HG02763 (cell line): ENCODE measurements at regions not wholly inside any gene's neighbourhood (a gene's known extent, or its start where the extent isn't known, plus 50 kb on each side); places are given as distances from the start of the nearest gene placed in this dataset.

Experiments
- ATAC-seq: cut with Tn5 transposase; IDR thresholded peaks from one replicate; pipeline ENCODE4 v1.9.1; 2021; ENCODE audit warnings: mild to moderate bottlenecking, moderate library complexity; ENCODE audit not compliant: unreplicated experiment

DNA sequence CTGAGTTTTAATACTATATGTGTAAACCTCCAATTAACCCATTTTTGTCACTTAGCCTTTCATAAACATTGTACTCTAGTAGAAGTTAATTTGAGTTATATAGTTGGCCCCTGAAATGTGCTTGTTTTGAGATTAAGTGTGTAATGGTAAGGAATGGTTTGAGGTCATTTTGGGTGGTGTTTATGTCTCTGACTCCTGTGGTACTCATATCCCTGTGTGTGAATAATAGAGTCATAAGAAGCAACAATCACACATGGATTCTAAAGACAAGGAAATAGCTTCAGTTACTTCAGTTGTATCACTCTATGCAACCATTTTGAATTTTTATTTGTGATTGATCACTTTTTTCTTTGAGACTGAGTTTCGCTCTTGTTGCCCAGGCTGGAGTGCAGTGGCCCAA lies 408.5 kb downstream of the MFSD1 start:
- no peak for ATAC-seq

DNA sequence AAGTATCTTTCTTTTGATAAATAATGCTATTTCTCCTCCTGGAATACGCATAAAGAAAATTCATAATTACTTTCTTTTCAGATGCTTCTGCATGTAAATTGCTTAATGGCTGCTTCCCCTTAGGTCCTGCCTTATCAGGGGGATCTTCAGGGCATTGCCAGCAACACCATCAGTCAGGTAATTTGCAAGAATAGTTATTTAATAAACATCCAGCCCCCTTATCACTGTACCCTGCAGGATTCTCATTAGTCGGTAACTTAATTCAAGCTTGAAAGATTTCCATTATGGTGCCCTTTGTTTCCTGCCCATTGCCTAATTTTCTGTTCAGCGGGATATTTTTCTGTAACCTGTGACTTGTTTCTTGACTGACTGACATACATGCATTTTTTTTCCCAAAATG lies 414.5 kb downstream of the MFSD1 start:
- no peak for ATAC-seq

DNA sequence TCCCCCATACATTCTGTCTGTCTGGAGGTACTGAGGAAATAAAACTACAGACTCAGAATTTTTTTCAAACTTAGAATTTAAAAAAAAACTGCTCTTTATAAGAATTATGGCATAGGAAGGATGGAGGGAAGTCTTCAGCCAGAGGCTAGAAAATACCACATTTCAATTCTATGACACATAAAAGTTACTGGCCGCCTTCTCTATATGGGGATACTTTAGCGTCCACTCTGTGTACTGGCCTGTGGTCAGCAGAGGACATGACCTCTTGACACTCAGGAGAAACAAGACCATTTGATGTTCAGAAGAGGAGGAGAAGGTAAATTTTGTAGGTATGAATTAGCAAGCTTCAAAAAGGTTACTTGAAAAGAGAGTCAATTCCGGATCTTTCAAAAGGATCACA lies 417.4 kb downstream of the MFSD1 start:
- ATAC-seq, result no peak

DNA sequence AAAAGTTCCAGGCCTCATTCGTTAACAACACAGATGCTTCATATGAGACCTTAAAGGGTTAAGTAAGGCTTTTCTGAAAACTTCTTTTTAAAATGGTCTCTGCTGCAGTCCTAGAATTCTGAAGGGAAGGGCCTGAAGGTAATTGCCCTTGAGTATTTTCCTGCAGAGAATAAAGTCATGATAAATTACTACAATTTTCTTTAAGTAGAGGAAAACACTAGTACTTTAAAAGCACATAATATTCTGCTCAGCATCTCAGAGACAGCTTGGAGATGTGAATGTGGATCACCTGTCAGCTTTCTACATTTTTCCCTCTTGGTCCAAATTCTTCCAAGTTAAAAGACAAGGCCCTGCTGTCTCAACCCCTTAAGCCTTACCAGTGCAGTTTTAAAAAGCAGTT lies 419.5 kb downstream of the MFSD1 start:
- no peak for ATAC-seq

DNA sequence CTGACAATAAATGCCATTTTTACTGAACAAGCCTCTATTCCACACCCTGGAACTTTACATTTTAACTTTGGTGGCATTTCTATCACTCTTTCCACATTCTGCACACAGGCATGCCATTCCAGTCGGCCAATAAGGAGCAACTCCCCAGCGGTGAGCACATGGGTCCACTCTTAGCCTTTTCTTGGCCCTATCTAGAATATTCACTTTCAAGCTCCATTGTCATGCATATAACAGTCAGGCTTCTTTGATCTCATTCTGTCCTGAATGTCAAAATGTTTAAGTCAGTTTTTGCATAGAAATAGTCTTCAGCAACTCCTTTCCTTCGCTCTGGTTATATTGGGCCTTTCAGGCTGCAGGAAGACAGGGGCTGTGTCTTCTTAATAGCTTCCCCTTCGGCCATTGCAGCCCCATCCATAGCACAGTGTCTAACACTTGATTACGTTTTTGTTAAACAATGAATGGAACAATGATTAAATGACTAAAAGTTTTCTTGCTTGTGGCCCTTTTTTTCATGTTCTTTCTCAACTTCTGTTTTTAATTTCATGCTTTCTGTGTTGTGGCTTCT lies 427.3 kb downstream of the MFSD1 start:
- ATAC-seq, result no peak

DNA sequence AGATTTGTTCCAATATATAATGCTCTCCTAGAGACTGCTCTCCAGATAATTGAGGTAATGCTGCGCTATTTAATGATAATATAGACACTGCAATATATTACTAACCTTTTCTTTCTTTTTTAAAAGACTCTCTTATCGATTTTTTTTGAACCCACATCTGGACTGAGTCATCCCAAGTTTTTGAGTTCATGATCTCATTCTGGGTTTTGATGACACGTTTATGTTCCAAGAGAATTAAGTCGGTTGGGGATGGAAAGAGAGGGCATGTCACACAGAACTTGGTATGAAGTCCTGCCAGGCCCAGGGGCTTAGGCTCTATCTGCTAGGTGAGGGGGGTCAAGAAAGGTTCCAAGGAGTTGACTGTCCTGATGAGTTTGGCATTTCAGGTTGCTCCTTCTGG lies 431.1 kb downstream of the MFSD1 start:
- ATAC-seq, result no peak

DNA sequence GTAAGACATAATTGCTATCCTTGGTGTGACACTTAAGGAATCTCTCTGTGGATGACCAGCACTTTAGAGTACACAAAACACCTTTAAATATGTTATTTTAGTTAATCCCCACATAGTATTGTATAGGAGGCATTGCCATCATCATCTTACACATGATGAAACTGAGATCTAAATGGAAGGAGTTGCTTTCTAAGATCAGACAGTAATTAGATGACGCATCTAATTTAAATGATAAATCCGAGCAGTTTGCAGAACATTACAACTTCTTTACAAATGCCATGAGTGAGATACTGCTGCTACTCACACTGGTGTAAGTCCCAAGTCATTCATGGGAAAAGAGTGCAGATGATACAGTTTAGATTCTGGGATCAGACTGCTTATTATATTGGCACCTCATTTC lies 431.9 kb downstream of the MFSD1 start:
- no peak for ATAC-seq

DNA sequence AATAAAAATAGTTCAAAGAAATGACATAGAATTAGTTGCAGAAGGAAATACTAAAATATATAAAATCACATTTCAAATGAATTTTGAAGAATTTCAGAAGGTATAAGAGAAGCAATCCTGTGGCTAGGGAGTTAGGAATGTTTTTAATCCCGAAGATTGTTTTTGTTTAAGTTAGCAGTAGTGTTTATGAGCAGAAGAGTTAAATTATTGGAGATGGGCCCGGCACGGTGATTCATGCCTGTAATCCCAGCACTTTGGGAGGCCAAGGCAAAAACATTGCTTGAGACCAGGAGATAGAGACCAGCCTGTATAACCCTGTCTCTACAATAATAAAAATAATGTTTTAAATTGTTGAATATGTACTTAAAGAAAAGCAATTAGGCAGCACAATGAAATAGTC lies 432.5 kb downstream of the MFSD1 start:
- no peak for ATAC-seq

DNA sequence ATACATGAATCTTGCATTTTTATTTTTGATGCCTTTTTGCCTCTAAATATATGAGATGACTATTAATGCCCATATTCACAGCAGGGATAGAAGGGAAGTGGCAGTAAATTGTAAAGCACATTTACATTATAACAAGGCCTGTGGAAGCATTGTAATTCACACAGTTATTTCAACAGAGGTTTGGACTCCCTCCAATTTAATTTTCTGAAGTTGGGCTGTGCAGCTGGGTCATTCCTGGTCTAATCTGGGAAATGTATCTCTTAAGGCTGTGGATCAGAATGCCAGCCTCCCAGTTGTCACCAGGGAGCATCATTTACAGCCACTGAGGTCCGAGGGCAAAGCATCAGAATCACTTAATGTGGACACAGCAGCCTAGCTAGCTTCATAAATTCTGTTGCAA lies 434.5 kb downstream of the MFSD1 start:
- ATAC-seq, result no peak

DNA sequence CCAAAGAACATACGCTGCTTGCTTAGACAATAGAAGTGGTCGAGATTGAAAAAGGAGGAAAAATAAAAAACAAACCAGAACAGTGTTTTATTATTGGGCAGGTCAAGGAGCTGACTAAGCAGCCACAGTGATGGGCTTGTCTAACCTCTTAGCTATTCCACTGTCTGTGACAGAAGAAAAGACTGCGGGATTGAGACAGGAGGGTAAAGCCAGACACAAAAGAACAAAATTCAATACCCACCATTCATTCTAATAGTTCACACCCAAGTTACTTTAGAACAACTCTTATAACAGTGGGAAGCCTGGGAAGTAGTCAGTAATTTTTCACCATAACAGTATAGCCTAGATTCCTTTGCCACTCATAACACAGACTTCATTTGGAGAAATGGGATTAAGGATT lies 435.4 kb downstream of the MFSD1 start:
- ATAC-seq, result no peak

DNA sequence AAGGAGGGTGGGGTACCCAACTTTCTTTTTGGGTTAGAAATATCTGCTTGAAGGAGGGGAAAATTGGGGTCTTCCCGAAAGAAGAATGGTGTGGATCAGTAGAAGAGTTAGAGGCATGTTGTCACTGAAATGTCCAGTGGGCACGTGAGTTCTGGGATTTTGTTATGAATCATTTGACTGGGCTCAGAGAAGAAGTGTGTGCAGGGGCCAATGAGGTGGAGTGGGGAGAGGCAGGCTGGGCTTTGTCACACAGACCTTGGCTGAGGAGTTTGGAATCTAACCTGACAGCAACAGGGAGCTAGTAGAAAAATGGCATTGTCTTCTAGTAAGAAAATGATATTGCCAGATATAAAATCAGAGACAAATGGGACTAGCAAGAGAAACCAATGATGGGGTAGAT lies 436.8 kb downstream of the MFSD1 start:
- ATAC-seq, result no peak

DNA sequence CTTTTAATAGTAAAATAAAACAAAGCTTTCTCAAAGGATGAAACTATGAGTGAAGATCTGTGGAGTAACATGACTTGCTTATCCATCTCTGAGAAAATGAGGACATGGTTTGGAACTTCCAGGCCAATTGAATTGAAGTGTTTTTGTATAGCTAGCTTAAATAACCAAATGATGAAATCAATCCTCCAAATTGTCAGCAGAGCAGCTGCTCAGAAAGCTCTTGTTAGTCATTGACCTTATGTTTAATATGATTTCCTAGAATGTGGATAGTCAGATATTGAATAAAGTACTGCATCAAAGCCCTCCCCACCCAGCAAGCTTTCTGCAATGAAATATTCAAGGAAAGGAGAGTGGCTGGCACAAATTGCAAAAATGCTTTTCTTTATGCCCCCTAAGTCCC lies 437.2 kb downstream of the MFSD1 start:
- ATAC-seq, result no peak

DNA sequence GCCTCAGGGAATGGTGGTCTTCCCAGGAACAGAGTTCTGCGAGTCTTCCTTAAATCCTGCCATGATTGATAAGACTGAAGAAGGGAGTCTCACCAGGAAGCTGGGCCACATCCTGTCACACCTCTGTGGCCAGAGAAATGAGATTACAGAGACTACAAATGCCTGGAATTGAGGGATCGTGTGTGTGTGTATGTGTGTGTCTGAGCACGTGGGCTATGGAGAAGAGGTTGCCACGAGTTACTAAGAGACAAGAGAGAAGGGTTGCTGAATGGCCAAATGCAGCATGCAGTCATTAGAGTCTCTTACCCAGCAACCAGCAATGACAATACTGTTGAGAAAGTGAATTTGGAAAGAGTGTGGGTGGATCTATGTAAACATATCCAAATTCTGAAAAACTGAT lies 443.1 kb downstream of the MFSD1 start:
- ATAC-seq, result no peak

DNA sequence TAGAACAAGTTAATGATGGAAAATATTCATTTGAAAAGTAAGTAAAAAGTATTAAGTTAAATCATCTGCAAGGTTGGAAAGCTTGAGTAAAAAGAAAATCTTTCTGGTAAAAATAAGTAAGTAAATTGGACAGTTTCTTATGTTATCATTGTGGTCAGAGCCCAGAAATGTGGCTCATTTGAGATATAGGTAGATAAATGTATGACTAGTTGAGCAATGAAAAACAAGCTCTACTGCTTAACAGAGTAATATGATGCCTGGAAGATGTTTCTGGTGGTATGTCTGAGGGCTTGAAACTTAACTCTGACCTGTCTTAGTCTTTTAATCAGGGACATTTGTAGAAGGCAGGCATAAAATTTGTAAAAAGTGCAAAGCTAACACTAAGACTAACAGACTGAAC lies 444.0 kb downstream of the MFSD1 start:
- no peak for ATAC-seq

DNA sequence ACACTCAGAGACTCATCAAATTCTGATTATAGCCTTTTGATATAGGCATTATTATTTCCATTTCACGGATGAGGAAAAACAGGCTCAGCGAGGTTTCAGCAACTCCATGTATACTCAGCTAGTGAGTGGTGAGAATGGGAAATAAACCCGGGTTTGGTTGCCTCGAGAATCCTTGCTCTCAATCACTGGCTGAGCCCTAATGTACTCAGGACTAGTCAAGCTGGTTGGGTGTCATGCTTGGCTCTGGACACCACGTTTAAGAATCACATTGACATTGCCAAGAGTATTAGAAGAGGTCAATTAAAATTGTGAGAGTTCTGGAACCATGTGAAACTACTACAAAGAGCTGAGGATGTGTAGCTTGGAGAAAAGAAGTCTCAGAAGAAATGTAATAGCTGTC lies 444.5 kb downstream of the MFSD1 start:
- no peak for ATAC-seq

DNA sequence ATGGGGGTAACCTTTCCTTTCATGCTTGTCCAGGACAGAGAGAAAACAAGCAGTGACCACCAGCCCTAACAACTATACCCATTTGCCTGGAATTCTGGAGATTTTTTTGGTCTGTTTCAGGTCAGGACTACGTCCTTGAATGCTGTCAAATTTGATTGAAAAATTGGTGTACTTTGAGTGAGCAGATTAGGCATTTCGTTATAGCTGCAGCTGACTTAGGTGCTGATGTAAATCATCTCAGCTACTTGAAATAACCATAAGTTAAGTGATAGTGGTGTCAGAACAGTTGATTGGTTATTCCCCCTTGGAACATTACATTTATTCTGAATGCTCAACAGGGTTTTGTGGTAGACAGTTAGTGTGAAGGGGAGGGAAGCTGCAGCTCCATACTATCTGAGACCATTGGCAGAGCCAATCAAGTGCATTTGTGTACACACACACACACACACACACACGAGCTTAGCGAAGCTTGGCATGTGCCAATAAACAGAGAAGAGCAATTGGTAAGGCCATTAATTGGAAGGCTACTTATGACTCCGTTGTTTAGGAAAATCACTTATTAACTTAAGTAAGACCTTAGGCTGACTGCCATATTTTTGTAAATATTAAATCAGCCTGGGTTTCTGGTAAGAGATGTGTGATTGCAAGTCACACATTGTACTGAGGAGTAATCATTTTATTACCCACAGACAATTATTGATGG lies 447.8 kb downstream of the MFSD1 start:
- ATAC-seq, result no peak

DNA sequence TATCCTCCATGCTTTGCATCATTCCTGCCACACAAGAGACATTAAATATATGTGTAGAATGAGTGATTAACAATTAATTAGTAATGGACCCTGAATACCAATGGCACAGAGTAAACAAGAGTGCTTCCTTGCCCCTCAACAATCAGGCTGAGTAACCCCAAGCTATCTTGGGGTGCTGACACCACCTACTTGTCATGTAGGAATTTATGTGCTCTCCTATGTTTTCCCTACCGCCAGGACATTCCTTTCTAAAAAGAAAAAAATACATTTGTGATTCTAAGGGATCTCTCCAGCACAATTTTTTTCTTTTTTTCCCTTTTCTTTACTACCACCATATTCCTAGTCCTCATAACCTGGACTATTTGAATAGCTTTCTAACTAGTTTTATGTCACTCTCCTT lies 449.1 kb downstream of the MFSD1 start:
- no peak for ATAC-seq

DNA sequence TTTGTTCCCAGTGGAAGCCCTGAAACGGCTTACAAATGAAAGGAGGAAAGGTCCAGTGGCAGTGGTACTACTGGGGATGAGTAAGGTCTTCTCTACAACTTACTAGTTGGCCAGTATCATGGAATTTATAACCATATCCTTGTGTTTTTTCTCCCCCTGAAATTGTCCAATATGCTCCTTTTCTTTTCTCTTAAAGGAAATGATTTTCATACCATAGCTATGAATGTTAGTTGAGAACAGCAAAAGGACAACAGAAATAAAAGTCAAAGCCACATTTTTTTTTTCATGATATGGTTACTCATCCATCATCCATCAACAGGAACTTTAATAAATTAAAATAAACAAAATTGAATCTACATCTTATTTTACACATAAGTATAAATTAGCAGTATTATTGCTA lies 450.4 kb downstream of the MFSD1 start:
- ATAC-seq, result no peak

DNA sequence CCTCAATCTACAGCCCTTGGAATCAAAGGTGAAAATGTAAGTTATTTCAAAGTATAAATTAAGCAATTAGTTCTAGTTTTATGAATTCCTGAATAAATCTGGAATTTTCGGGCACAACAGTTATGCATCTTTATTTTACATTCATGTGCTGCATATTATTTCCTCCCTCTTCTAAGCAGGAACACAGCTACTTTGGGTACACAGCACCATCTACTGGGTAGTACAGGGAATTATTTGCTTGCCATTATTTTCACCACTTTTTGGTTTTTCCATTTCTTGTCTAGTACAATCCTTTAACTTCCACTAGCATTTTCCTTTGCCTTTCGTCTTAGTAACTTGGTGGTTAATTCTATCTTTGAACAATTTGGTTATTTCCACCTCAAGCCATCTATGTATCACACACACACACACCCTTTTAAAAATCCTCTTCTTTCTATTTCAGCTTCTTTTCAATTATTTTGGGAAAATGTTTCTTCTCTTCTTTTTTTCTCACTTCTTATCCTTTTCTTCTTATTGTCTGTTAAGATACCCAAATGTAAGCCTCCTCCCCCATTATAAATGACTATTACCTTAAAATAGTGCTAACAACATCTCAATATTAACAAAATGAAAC lies 451.0 kb downstream of the MFSD1 start:
- no peak for ATAC-seq

DNA sequence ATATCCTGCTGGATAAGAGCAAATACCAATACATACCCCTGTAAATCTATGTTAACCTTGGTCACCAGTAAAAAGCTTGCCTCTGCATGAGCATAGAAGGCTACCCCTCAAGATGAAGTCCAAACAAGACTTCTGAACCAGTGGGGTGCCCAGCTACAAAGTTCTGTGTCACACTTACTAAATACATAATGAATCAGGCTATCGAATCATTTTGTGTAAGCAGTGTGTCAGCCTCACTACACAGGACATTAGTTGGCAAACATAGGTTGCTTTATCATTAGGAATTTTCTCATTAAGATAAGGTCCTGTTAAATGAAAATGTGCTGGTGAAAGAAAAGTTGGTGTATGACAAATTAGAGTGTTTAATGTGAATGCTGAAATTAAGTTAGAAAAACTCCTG lies 452.0 kb downstream of the MFSD1 start:
- no peak for ATAC-seq

DNA sequence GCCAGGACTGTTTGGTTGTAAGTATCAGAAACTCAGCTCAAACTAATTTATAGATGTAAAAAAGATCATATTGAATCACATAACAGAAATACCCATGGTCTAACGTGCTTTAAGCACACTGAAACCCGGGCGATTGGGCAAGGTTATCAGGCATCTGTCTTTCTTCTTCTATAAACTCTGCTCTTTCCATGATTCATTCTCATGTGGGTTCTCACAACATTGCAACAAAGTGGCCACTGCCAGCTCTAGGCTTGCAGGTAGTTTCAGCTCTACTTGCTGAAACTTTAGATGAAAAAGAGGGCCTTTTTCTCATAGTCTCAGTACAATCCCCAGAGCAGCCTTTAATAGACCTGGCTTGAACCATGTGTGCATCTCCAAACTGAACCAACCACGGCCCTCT lies 456.1 kb downstream of the MFSD1 start:
- no peak for ATAC-seq

DNA sequence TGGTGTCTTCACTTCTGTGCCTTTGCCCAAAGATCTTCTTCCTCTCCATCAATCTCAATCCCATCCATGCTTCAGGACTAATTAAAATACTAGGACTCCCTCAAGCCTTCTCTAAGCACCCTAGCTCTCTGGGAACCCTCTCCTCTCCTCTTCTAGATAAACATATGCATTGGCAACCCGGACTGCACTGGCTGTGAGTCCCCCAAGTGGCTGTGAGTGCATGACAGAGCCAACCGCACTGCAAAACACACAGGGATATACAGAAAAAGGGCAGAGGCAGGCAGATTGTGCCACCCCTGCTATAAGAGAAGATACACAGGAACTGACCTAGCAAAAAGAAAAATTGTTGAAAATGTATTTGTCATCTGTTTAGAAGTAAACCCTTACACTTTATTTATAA lies 457.1 kb downstream of the MFSD1 start:
- ATAC-seq, result no peak
